ENCODE measurements at regions not wholly inside any gene's neighbourhood (a gene's known extent, or its start where the extent isn't known, plus 50 kb on each side); places are given as distances from the start of the nearest gene placed in this dataset.

- DNase-seq (ENCODE audit: low read depth in 2 of 2) = no peak
These were observed 495.0 kb upstream of the B3GALT2 start for GRCh38 chr1:193681422-193681821.

GRCh38 chr1:193680924-193681316, 494.5 kb upstream of the B3GALT2 start:
- DNase-seq (ENCODE audit: low read depth in 2 of 2) = no peak

GRCh38 chr1:193680247-193680923, 494.0 kb upstream of the B3GALT2 start:
- DNase-seq (ENCODE audit: low read depth in 2 of 2) = no peak

GRCh38 chr1:193677874-193678273, 491.5 kb upstream of the B3GALT2 start:
- no peak for DNase-seq (ENCODE audit: low read depth in 2 of 2)

GRCh38 chr1:193676996-193677549, 490.7 kb upstream of the B3GALT2 start:
- DNase-seq (ENCODE audit: low read depth in 2 of 2) = no peak

- DNase-seq (ENCODE audit: low read depth in 2 of 2) = no peak
These were observed 488.0 kb upstream of the B3GALT2 start for GRCh38 chr1:193674292-193674944.

- no peak for DNase-seq (ENCODE audit: low read depth in 2 of 2)
These were observed 480.2 kb upstream of the B3GALT2 start for GRCh38 chr1:193666485-193667083.

GRCh38 chr1:193663965-193664364, 477.6 kb upstream of the B3GALT2 start:
- DNase-seq (ENCODE audit: low read depth in 2 of 2) = no peak

GRCh38 chr1:193662030-193662429, 475.6 kb upstream of the B3GALT2 start:
- DNase-seq (ENCODE audit: low read depth in 2 of 2) = no peak

- DNase-seq (ENCODE audit: low read depth in 2 of 2) = no peak
These were observed 475.0 kb upstream of the B3GALT2 start for GRCh38 chr1:193661385-193661784.

GRCh38 chr1:193660428-193660827, 474.0 kb upstream of the B3GALT2 start:
- no peak for DNase-seq (ENCODE audit: low read depth in 2 of 2)

GRCh38 chr1:193658691-193659090, 472.3 kb upstream of the B3GALT2 start:
- DNase-seq (ENCODE audit: low read depth in 2 of 2) = no peak

GRCh38 chr1:193658081-193658480, 471.7 kb upstream of the B3GALT2 start:
- no peak for DNase-seq (ENCODE audit: low read depth in 2 of 2)

GRCh38 chr1:193657552-193657951, 471.1 kb upstream of the B3GALT2 start:
- DNase-seq (ENCODE audit: low read depth in 2 of 2) = no peak

GRCh38 chr1:193656841-193657240, 470.4 kb upstream of the B3GALT2 start:
- no peak for DNase-seq (ENCODE audit: low read depth in 2 of 2)

GRCh38 chr1:193654951-193655735, 468.7 kb upstream of the B3GALT2 start:
- DNase-seq (ENCODE audit: low read depth in 2 of 2) = no peak

- DNase-seq (ENCODE audit: low read depth in 2 of 2) = no peak
These were observed 463.2 kb upstream of the B3GALT2 start for GRCh38 chr1:193649587-193649986.

- no peak for DNase-seq (ENCODE audit: low read depth in 2 of 2)
These were observed 448.5 kb upstream of the B3GALT2 start for GRCh38 chr1:193634876-193635275.

- no peak for DNase-seq (ENCODE audit: low read depth in 2 of 2)
These were observed 448.1 kb upstream of the B3GALT2 start for GRCh38 chr1:193634470-193634869.

- no peak for DNase-seq (ENCODE audit: low read depth in 2 of 2)
These were observed 447.6 kb upstream of the B3GALT2 start for GRCh38 chr1:193633991-193634390.

GRCh38 chr1:193633093-193633492, 446.7 kb upstream of the B3GALT2 start:
- no peak for DNase-seq (ENCODE audit: low read depth in 2 of 2)

- no peak for DNase-seq (ENCODE audit: low read depth in 2 of 2)
These were observed 444.9 kb upstream of the B3GALT2 start for GRCh38 chr1:193631306-193631705.

Data from stimulated activated CD8-positive, alpha-beta memory T cell treated with anti-CD3 and anti-CD28 coated beads, Interleukin-15, amount 100 ng/mL, for 48 hours (primary cell).